Keratinocyte (primary cell): ENCODE measurements at regions not wholly inside any gene's neighbourhood (a gene's known extent, or its start where the extent isn't known, plus 50 kb on each side); places are given as distances from the start of the nearest gene placed in this dataset.

Source experiments
- CTCF ChIP-seq, 3 experiments: IDR thresholded peaks in 1 of 3; conservative IDR thresholded peaks in 1 of 3; optimal IDR thresholded peaks in 1 of 3; 2 replicates in 2 of 3; 3 replicates in 1 of 3; pipeline versions ENCODE3 to v1.5.1; 2011; ENCODE audit warnings: low read length in 3 of 3, mild to moderate bottlenecking in 3 of 3, moderate library complexity in 2 of 3, control low read depth in 1 of 3, inconsistent platforms in 1 of 3; ENCODE audit not compliant: insufficient read depth in 2 of 3; ENCODE audit errors: extremely low read depth in 1 of 3
- EZH2 ChIP-seq: IDR thresholded peaks from one replicate; pipeline ENCODE4 v1.6.1; 2012; ENCODE audit warnings: inconsistent platforms, mild to moderate bottlenecking, low read length, moderate library complexity

GRCh38 chr1:208314431-208314830 lies 70.2 kb upstream of the PLXNA2 start:
- no peak for TF ChIP-seq CTCF (optimal IDR thresholded peaks at IDR 0.05 in 1 of 3, IDR thresholded peaks at IDR 0.05 in 1 of 3, conservative IDR thresholded peaks at IDR 0.05 in 1 of 3; ENCODE audit: extremely low read depth in 1 of 3, insufficient read depth in 2 of 3, low read length in 3 of 3)
- no peak for TF ChIP-seq EZH2
